A172 (cell line): ENCODE measurements at regions not wholly inside any gene's neighbourhood (a gene's known extent, or its start where the extent isn't known, plus 50 kb on each side); places are given as distances from the start of the nearest gene placed in this dataset.

Experiments
- DNase-seq: peaks from one replicate; pipeline ENCODE4 v3.0.0-alpha.2; 2015; ENCODE audit warnings: low spot score

DNA sequence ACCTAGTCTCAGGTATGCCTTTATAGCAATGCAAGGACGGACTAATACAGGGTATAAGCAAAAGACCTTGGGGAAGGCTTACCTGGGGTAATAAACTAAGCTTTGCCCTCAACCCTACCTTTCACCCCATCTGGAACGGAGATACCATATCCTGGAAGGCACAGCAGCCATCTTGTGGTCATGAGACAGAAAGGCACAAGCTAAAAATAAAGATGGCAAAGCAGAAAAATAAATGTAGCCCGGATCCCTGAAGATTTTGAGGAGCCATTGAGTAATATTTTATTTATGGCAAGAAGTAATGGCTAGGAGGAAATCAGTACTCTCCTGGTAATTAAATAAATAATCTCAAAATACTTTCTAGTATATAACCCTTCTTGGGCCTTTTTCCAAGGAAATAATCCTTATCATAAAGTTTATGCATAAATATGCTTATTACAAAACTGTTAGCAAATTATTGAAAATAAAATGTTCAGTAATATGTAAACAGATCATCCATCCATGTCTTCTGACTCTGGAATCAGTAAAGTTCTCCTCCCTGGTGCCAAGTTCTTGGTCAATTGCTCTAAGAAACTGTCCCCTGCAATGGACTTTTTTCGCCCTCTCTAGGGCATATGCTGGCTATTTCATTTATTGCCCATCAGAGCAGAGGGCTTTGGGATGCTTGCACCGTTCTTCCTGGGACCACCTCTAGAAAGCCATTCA, 198.7 kb downstream of the SPP2 start:
- peak; percentile 35 for DNase-seq

- peak; percentile 21 for DNase-seq
These were observed 197.8 kb downstream of the SPP2 start for GRCh38 chr2:234248213-234248710.

GRCh38 chr2:234247453-234248180, 197.1 kb downstream of the SPP2 start:
- no peak for DNase-seq

DNA sequence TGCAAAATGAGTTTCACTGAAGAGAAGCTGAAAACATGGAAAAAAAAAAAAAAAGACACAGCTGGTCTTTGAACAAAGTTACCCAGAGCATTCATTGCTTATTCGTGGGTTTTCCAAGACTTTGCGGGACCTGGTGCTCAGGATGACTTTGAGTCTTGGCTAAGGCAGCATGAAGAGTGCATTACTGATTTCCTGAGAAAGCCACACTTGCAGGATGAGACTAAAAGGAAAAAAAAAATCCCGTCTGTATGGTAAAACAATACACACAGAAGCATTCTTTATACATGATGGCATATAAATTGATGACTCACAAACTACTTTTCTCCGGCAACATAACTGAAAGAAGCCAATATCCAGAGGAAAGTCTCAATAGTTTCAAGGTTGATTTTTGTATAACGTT, 195.4 kb downstream of the SPP2 start:
- peak; percentile 93 for DNase-seq

DNA sequence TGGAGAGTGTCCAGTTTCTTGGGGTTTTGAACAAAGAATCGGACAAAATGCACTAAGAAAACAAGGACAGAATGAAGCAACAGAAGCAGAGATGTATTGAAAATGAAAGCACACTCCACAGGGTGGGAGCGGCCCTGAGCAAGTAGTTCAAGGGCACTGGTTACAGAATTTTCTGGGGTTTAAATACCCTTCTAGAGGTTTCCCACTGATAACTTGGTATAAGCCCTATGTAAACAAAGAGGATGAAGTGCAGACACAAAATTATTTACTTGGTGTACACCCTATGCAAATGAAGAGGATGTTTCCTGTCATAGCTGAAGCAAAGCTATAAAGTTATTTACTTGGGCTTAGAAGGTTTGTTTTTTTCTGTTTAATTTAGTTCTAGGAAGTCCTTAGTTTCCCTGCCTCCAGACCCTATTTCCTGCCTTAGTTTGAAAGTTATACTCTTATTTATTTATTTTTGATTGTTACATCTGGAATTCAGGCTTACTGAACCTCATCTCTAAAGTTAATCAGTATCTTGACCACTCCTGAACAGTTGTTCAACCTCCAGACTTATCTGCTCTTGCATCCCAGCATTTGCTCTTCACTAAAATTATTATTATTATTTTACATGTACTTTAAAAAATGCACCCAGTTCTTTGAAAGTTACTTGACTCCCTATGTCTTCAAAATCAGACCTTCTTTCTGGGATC, 193.5 kb downstream of the SPP2 start:
- DNase-seq, result peak; percentile 67

GRCh38 chr2:234242459-234242836, 191.9 kb downstream of the SPP2 start:
- DNase-seq, result no peak

DNA sequence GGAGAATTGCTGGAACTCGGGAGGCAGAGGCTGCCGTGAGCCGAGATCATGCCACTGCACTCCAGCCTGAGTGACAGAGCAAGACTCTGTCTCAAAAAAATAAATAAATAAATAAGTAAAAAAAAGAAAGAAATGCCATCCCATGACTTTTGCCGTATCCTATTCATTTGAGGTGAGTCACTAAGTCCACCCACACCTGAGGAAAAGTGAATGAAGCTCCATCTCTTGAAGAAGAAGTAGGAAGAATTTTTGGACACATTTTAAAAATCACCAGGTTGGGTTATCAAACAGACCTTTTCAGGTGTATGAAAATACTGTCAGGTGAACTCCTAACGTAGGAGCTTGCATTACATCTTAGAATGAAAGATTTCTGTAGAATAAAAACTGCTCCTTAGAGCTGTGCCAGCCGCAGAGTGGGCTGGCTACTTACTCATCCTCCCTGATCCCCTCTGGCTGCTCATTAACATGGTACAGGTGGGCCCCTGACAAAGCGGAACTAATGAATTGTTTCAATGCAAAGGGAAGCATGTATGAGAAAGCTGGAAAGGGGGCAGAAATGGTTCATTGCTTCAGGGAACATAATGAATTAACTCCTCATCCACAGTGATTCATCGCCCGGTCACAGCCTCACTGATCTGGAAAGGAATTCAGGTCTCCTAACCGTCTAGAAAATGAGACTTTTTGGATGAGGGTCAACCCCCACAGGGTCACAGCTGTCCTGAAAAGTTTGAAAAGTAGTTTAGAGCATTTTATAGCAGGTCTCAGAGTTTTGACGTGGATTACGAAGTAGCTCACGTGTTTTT, 191.4 kb downstream of the SPP2 start:
- DNase-seq, result peak; percentile 97

- DNase-seq, result peak; percentile 93
These were observed 190.4 kb downstream of the SPP2 start for GRCh38 chr2:234240917-234241316.

- DNase-seq, result no peak
These were observed 184.7 kb downstream of the SPP2 start for GRCh38 chr2:234235191-234235590.

GRCh38 chr2:234231460-234231859, 181.0 kb downstream of the SPP2 start:
- no peak for DNase-seq

DNA sequence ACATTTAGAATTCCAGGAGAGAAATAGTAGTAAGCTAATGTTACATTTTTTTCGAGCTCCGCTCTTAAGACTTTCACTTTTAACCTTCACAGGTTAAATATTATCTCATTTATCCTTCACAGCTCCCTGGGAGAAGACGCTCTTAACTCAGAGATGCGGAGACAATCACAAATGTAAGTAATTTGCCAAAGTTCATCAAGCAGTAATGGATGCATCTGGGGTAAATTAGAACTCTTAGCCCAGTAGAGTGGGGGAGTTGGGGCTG, 168.5 kb downstream of the SPP2 start:
- DNase-seq, result no peak

DNA sequence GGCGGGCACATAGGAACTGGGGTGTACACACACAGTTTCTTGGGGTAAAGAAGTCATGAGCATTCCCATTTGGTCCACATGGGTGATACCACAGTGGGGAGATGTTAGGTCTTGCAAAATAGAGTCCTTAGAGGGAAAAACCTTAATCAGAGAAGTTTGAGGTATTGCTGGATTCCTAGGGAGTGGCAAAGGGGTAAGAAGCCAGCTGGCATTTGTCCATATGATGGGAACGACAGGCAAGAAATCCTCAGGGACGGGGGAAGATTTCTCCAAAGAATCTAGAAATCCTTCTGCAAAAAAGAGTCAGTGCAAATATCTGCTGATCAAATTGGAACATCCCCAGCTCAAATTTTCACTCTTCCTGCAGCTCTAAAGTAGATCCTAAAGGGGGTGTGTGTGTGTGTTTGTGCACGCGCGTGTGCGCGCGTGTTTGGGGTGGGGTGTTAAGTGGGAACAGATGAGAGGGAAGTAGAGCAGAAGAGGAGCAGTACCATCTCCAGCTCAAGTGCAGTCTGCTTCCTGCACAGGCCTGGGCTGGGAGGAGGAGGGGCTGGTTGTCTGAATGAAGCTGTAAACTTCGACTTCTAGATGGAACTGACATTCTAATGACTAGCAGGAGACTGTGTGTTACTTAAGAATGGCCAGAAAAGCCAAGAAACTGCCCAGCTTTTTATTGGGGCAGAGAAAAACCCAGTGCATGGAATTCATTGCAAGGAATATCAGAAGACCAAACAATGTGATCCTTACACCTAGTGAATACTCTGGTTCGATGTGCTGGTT, 168.0 kb downstream of the SPP2 start:
- DNase-seq, result no peak

- no peak for DNase-seq
These were observed 162.0 kb downstream of the SPP2 start for GRCh38 chr2:234212534-234212933.

GRCh38 chr2:234211797-234212196, 161.3 kb downstream of the SPP2 start:
- DNase-seq, result no peak

- DNase-seq, result no peak
These were observed 156.2 kb downstream of the SPP2 start for GRCh38 chr2:234206738-234207137.

GRCh38 chr2:234204480-234204879, 154.0 kb downstream of the SPP2 start:
- no peak for DNase-seq

DNA sequence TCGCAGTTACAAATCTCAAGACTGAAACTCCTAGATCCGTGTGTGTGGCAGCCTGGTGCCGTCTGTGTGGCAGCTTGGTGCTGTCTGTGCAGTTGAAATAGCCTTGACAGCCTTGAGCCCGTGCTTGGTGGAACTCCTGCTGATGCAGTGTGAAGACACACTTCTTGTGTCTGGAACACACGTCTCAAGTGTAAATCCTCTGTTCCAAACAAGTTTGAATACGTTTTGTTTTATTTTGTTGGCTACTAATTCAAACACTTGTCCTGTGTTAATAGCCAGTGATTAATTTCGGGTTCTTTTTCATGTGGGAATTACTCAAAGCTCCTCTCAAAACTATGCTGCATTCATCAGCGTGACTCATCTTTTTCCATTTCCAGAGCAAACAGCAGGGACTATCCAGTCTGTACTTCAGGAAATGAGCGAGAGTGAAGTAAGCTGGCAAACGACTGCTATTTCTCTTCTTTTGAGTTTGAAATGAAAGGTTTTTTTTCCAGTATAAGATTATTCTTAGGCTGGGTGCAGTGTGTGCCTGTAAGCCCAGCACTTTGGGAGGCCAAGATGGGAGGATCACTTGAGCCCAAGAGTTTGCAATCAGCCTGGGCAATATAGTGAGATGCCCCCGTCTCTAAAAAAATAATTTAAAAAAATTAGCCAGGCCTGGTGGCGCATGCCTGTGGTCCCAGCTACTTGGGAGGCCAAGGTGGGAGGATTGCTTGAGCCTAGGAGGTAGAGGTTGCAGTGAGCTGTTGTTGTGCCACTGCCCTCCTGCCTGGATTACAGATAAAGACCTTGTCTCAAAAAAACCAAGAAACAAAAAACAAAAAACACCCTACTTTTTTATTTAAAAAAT, 152.9 kb downstream of the SPP2 start:
- DNase-seq, result peak; percentile 98

GRCh38 chr2:234202601-234203000, 152.1 kb downstream of the SPP2 start:
- no peak for DNase-seq

GRCh38 chr2:234199996-234200395, 149.5 kb downstream of the SPP2 start:
- no peak for DNase-seq

- DNase-seq, result peak; percentile 19
These were observed 148.5 kb downstream of the SPP2 start for GRCh38 chr2:234198976-234199375.
